ENCODE measurements at regions not wholly inside any gene's neighbourhood (a gene's known extent, or its start where the extent isn't known, plus 50 kb on each side); places are given as distances from the start of the nearest gene placed in this dataset.

DNA sequence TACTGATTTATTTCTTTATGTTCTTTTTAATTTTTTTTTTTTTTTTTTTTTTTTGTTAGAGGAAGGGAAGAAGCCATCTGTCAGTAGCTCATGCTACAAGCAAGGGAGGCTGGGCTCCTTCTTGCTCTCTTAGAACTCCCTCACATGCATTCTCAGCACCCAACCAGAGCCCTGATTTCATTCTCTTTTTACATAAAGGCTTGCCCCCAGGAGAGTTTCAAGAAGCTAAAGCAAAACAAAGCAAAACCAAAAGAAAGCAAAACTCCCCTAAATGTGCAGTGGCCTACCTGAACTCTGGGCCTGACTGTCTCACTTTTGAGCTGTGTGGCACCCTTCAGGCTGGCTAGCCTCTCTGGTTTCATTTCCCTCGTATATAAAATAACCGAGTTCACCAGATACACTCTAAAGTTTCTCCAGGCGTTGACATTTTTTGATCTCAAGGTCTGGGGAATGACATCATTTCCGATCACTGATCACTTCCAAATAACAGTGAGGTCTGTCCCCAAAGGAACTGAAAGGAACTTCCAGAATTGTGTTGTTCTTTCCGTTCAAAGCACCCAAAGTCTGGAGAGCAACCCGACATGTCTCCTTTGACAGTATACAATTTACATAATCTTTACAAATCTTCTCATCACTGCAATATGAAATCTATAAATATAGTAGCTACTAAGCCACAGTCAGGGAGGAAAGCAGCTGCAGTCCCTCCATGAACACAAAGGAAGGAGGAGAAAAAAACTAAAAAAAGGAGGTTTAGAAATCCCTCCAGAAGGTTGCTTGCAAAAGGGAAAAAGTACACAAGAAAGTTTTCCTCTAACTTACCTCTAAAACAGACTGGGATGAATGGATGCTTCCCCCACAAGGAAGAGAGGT, 145.6 kb upstream of the NCK2 start:
- peaks cover 0 to 5% of the 10 kb centered on the region in 2 donors for H3K4me1 ChIP-seq (ENCODE audit: control insufficient read depth in 1 of 2, insufficient read depth in 2 of 2, low read length in 2 of 2)
- H3K9me3 ChIP-seq (ENCODE audit: control insufficient read depth in 1 of 2, low read length in 2 of 2) = no peaks in the 10 kb centered on the region
- H3K4me3 ChIP-seq (ENCODE audit: low read depth in 1 of 2, low read length in 2 of 2) = no peak overlapping the region
- H3K27ac ChIP-seq (ENCODE audit: low read length) = no peak overlapping the region
- no peaks in the 10 kb centered on the region for H3K36me3 ChIP-seq (ENCODE audit: control insufficient read depth in 1 of 2, insufficient read depth in 2 of 2, low read length in 2 of 2)
- no peaks in the 10 kb centered on the region for H3K27me3 ChIP-seq (ENCODE audit: low read depth, low read length)

GRCh38 chr2:105597806-105598803, 146.6 kb upstream of the NCK2 start:
- Histone ChIP-seq H3K9me3 (ENCODE audit: control insufficient read depth in 1 of 2, low read length in 2 of 2) (no peaks in the 10 kb centered on the region), H3K4me3 (ENCODE audit: low read depth in 1 of 2, low read length in 2 of 2) (no peak overlapping the region), H3K27ac (ENCODE audit: low read length) (no peak overlapping the region), H3K27me3 (ENCODE audit: low read depth, low read length) (no peaks in the 10 kb centered on the region), H3K36me3 (ENCODE audit: control insufficient read depth in 1 of 2, insufficient read depth in 2 of 2, low read length in 2 of 2) (no peaks in the 10 kb centered on the region), H3K4me1 (ENCODE audit: control insufficient read depth in 1 of 2, insufficient read depth in 2 of 2, low read length in 2 of 2) (peaks cover 0 to 5% of the 10 kb centered on the region in 2 donors)

GRCh38 chr2:105597011-105597805, 147.5 kb upstream of the NCK2 start:
- Histone ChIP-seq H3K9me3 (ENCODE audit: control insufficient read depth in 1 of 2, low read length in 2 of 2) (no peaks in the 10 kb centered on the region), H3K4me1 (ENCODE audit: control insufficient read depth in 1 of 2, insufficient read depth in 2 of 2, low read length in 2 of 2) (peaks cover 0 to 5% of the 10 kb centered on the region in 2 donors), H3K27ac (ENCODE audit: low read length) (no peak overlapping the region), H3K36me3 (ENCODE audit: control insufficient read depth in 1 of 2, insufficient read depth in 2 of 2, low read length in 2 of 2) (no peaks in the 10 kb centered on the region), H3K27me3 (ENCODE audit: low read depth, low read length) (no peaks in the 10 kb centered on the region), H3K4me3 (ENCODE audit: low read depth in 1 of 2, low read length in 2 of 2) (no peak overlapping the region)

DNA sequence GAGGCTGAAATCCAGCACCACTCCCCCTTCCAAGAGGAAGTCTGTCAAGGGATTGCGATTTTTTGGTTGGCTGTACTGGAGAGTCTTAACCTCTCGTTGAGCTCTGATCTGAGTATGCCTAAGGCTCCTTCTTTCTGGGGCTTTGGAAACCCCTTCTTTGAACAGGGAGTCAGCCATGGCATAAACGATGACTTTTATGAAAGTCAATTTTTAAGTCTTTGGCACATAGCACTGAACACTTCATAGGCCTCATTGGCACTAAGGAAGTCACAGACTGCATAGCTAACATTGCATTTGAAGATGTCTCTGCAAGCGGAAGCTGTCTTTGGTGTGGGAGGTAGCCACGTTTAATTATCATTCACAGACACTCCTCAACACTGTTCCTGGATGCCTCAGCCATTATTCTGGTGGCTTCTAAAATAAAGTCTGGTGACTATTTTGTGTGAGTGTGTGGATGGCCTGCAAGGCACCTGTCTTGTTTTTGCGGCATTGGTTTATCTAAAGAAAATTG, 148.2 kb upstream of the NCK2 start:
- H3K4me3 ChIP-seq (ENCODE audit: low read depth in 1 of 2, low read length in 2 of 2) = no peak overlapping the region
- H3K9me3 ChIP-seq (ENCODE audit: control insufficient read depth in 1 of 2, low read length in 2 of 2) = no peaks in the 10 kb centered on the region
- peaks cover 0 to 3% of the 10 kb centered on the region in 2 donors for H3K4me1 ChIP-seq (ENCODE audit: control insufficient read depth in 1 of 2, insufficient read depth in 2 of 2, low read length in 2 of 2)
- no peak overlapping the region for H3K27ac ChIP-seq (ENCODE audit: low read length)
- H3K27me3 ChIP-seq (ENCODE audit: low read depth, low read length) = no peaks in the 10 kb centered on the region
- H3K36me3 ChIP-seq (ENCODE audit: control insufficient read depth in 1 of 2, insufficient read depth in 2 of 2, low read length in 2 of 2) = no peaks in the 10 kb centered on the region

DNA sequence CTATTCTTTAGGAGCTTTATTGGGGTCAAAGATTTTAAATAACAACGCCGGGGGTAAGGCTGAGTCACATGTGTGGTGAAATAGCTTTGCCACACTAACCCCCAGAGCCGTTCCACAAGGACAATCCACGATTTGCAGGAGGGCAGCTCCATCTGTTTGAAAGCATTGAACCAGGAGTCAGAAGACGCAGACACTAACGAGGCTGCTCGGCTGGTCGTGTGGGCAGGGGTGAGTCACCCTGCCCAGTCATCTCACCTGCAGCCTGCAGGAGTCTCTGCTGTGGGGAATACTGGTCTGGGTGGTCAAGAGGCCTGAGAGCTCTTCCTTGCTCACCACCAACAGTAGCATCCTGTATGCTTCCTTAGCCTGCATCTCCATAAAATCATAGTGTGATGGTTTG, 149.2 kb upstream of the NCK2 start:
- Histone ChIP-seq H3K4me1 (ENCODE audit: control insufficient read depth in 1 of 2, insufficient read depth in 2 of 2, low read length in 2 of 2) (no peaks in the 10 kb centered on the region), H3K9me3 (ENCODE audit: control insufficient read depth in 1 of 2, low read length in 2 of 2) (no peaks in the 10 kb centered on the region), H3K4me3 (ENCODE audit: low read depth in 1 of 2, low read length in 2 of 2) (no peak overlapping the region), H3K27me3 (ENCODE audit: low read depth, low read length) (no peaks in the 10 kb centered on the region), H3K36me3 (ENCODE audit: control insufficient read depth in 1 of 2, insufficient read depth in 2 of 2, low read length in 2 of 2) (no peaks in the 10 kb centered on the region), H3K27ac (ENCODE audit: low read length) (no peak overlapping the region)

GRCh38 chr2:105593221-105593967, 151.3 kb upstream of the NCK2 start:
- Histone ChIP-seq H3K4me1 (ENCODE audit: control insufficient read depth in 1 of 2, insufficient read depth in 2 of 2, low read length in 2 of 2) (no peaks in the 10 kb centered on the region), H3K27ac (ENCODE audit: low read length) (no peak overlapping the region), H3K9me3 (ENCODE audit: control insufficient read depth in 1 of 2, low read length in 2 of 2) (peaks cover 0 to 6% of the 10 kb centered on the region in 2 donors), H3K27me3 (ENCODE audit: low read depth, low read length) (no peaks in the 10 kb centered on the region), H3K4me3 (ENCODE audit: low read depth in 1 of 2, low read length in 2 of 2) (no peak overlapping the region), H3K36me3 (ENCODE audit: control insufficient read depth in 1 of 2, insufficient read depth in 2 of 2, low read length in 2 of 2) (no peaks in the 10 kb centered on the region)

- no peak overlapping the region for H3K4me3 ChIP-seq (ENCODE audit: low read depth in 1 of 2, low read length in 2 of 2)
- no peaks in the 10 kb centered on the region for H3K4me1 ChIP-seq (ENCODE audit: control insufficient read depth in 1 of 2, insufficient read depth in 2 of 2, low read length in 2 of 2)
- no peaks in the 10 kb centered on the region for H3K36me3 ChIP-seq (ENCODE audit: control insufficient read depth in 1 of 2, insufficient read depth in 2 of 2, low read length in 2 of 2)
- no peak overlapping the region for H3K27ac ChIP-seq (ENCODE audit: low read length)
- no peaks in the 10 kb centered on the region for H3K27me3 ChIP-seq (ENCODE audit: low read depth, low read length)
- peaks cover 0 to 6% of the 10 kb centered on the region in 2 donors for H3K9me3 ChIP-seq (ENCODE audit: control insufficient read depth in 1 of 2, low read length in 2 of 2)
These were observed 152.4 kb upstream of the NCK2 start for GRCh38 chr2:105592288-105592687.

DNA sequence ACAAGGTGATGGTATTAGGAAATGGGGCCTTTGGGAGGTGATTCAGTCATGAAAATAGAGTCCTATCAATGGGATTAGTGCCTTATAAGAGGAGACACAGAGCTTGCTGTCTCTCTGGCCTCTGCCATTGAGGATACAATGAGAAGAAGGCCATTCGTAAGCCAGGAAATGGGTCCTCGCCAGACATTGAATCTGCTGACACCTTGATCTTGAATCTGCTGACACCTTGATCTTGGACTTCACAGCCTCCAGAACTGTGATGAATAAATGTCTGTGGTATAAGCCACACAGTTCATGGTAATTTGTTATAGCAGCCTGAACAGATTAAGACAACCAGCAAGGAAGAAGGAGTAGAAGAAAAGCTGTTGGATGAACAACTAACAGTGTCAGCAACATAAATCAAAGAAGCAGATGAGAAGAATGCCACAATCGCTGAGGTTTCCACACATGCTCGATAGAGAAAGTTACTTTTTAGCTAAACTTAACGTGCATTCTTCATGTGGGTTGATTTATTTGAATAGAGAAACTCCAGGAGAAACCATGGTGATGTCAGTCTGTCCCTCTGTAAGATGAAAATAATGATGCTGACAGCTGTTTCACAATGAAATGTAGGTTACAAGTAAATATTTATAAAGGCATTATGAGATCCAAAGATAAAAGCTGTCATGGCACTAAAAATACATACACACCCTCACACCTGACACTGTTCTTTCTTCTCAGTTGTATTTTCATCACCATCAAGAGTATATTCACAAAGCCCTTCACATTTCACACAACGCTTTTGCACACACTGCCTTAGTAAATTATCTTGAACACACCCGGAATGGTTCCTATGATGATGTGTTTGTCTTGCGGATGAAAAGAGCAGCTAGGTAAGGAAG, 153.7 kb upstream of the NCK2 start:
- Histone ChIP-seq H3K4me1 (ENCODE audit: control insufficient read depth in 1 of 2, insufficient read depth in 2 of 2, low read length in 2 of 2) (no peaks in the 10 kb centered on the region), H3K27ac (ENCODE audit: low read length) (no peak overlapping the region), H3K4me3 (ENCODE audit: low read depth in 1 of 2, low read length in 2 of 2) (no peak overlapping the region), H3K27me3 (ENCODE audit: low read depth, low read length) (no peaks in the 10 kb centered on the region), H3K36me3 (ENCODE audit: control insufficient read depth in 1 of 2, insufficient read depth in 2 of 2, low read length in 2 of 2) (no peaks in the 10 kb centered on the region), H3K9me3 (ENCODE audit: control insufficient read depth in 1 of 2, low read length in 2 of 2) (peaks cover 0 to 6% of the 10 kb centered on the region in 2 donors)

- Histone ChIP-seq H3K36me3 (ENCODE audit: control insufficient read depth in 1 of 2, insufficient read depth in 2 of 2, low read length in 2 of 2) (no peaks in the 10 kb centered on the region), H3K27ac (ENCODE audit: low read length) (no peak overlapping the region), H3K4me1 (ENCODE audit: control insufficient read depth in 1 of 2, insufficient read depth in 2 of 2, low read length in 2 of 2) (no peaks in the 10 kb centered on the region), H3K9me3 (ENCODE audit: control insufficient read depth in 1 of 2, low read length in 2 of 2) (peaks cover 0 to 6% of the 10 kb centered on the region in 2 donors), H3K27me3 (ENCODE audit: low read depth, low read length) (no peaks in the 10 kb centered on the region), H3K4me3 (ENCODE audit: low read depth in 1 of 2, low read length in 2 of 2) (no peak overlapping the region)
These were observed 156.1 kb upstream of the NCK2 start for GRCh38 chr2:105588581-105588980.
